Uterus (tissue), 2 donors: ENCODE measurements at regions not wholly inside any gene's neighbourhood (a gene's known extent, or its start where the extent isn't known, plus 50 kb on each side); places are given as distances from the start of the nearest gene placed in this dataset.

ENCODE experiments used
- CTCF ChIP-seq, 4 experiments: fragments of 200-600 bp in 2 of 4; fragments of 450-650 bp in 2 of 4; sonication (generic) in 2 of 4; IDR thresholded peaks; one replicate each; pipeline ENCODE4 v1.5.1; 2016 to 2019; ENCODE audit warnings: antibody characterized with exemption in 4 of 4, mild to moderate bottlenecking in 2 of 4, moderate library complexity in 1 of 4
- POLR2A ChIP-seq, 2 donors: fragments of 450-650 bp; IDR thresholded peaks; one replicate each; pipeline ENCODE4 v1.6.1; 2016; ENCODE audit warnings: antibody characterized with exemption in 2 of 2, mild to moderate bottlenecking in 1 of 2, moderate library complexity in 1 of 2

- TF ChIP-seq CTCF (IDR thresholded peaks at IDR 0.05) (no peak), POLR2A (IDR thresholded peaks at IDR 0.05) (no peak)
Observed at GRCh38 chr20:50242548-50242862, 51.9 kb downstream of the CEBPB start.
